ENCODE measurements at regions not wholly inside any gene's neighbourhood (a gene's known extent, or its start where the extent isn't known, plus 50 kb on each side); places are given as distances from the start of the nearest gene placed in this dataset.

GRCh38 chr18:60831971-60832370 lies 459.4 kb upstream of the MC4R start:
- no TSS peak for BruUV-seq (replicated peaks)
- no peaks in the 10 kb centered on the region for H3K4me1 ChIP-seq (ENCODE audit: insufficient read depth, low read length, poor library complexity, severe bottlenecking)
- no peak for DNase-seq (ENCODE audit: low spot score)
- no peak overlapping the region for H3K4me3 ChIP-seq (ENCODE audit: low read depth, low read length, poor library complexity, severe bottlenecking)
- no peak for TF ChIP-seq EZH2phosphoT487 (IDR thresholded peaks at IDR 0.05; ENCODE audit: borderline replicate concordance, low read depth, low read length)
- no peak for TF ChIP-seq CTCF (conservative IDR thresholded peaks at IDR 0.05; ENCODE audit: low read length)
- H3K4me2 ChIP-seq (ENCODE audit: low read length) = no peak overlapping the region
- no peak overlapping the region for H3K27ac ChIP-seq (ENCODE audit: low read depth, low read length, poor library complexity, severe bottlenecking)
- no peaks in the 10 kb centered on the region for H4K20me1 ChIP-seq (ENCODE audit: insufficient read depth, low read length)
- intact Hi-C loops (cut with micrococcal nuclease; ENCODE audit: unreplicated experiment) = no loop called here
- ChIA-PET CTCF (ENCODE audit: unreplicated experiment) (no interaction called here), POLR2A (interaction anchor here (0.6 kb wide), 1 partner anchor 673 kb away, joined by 4 read pairs; no protein-coding TSS in a partner anchor)
- no peaks in the 10 kb centered on the region for H3K36me3 ChIP-seq (ENCODE audit: insufficient read depth, low read length)
- no peaks in the 10 kb centered on the region for H3K79me2 ChIP-seq (ENCODE audit: insufficient read depth, low read depth, low read length)
- H3K9me2 ChIP-seq (ENCODE audit: insufficient read depth, low read length) = no peaks in the 10 kb centered on the region
- no peak overlapping the region for H2AFZ ChIP-seq (ENCODE audit: low read length)
- H3K9me3 ChIP-seq (ENCODE audit: low read length) = no peaks in the 10 kb centered on the region

- no peaks in the 10 kb centered on the region for H4K20me1 ChIP-seq (ENCODE audit: insufficient read depth, low read length)
- H3K27ac ChIP-seq (ENCODE audit: low read depth, low read length, poor library complexity, severe bottlenecking) = no peak overlapping the region
- DNase-seq (ENCODE audit: low spot score) = no peak
- ChIA-PET CTCF (ENCODE audit: unreplicated experiment) (no interaction called here), POLR2A (interaction anchor here (0.6 kb wide), 1 partner anchor 125 kb away, joined by 3 read pairs; no protein-coding TSS in a partner anchor)
- no peak overlapping the region for H2AFZ ChIP-seq (ENCODE audit: low read length)
- intact Hi-C loops (cut with micrococcal nuclease; ENCODE audit: unreplicated experiment) = no loop called here
- H3K4me1 ChIP-seq (ENCODE audit: insufficient read depth, low read length, poor library complexity, severe bottlenecking) = no peaks in the 10 kb centered on the region
- no TSS peak for BruUV-seq (replicated peaks)
- no peak overlapping the region for H3K4me2 ChIP-seq (ENCODE audit: low read length)
- no peaks in the 10 kb centered on the region for H3K9me3 ChIP-seq (ENCODE audit: low read length)
- H3K79me2 ChIP-seq (ENCODE audit: insufficient read depth, low read depth, low read length) = no peaks in the 10 kb centered on the region
- no peak for TF ChIP-seq CTCF (conservative IDR thresholded peaks at IDR 0.05; ENCODE audit: low read length)
- no peak for TF ChIP-seq EZH2phosphoT487 (IDR thresholded peaks at IDR 0.05; ENCODE audit: borderline replicate concordance, low read depth, low read length)
- H3K36me3 ChIP-seq (ENCODE audit: insufficient read depth, low read length) = no peaks in the 10 kb centered on the region
- no peaks in the 10 kb centered on the region for H3K9me2 ChIP-seq (ENCODE audit: insufficient read depth, low read length)
- H3K4me3 ChIP-seq (ENCODE audit: low read depth, low read length, poor library complexity, severe bottlenecking) = no peak overlapping the region
Measured at GRCh38 chr18:60838677-60839076, 466.1 kb upstream of the MC4R start.

- Histone ChIP-seq H3K4me3 (ENCODE audit: low read depth, low read length, poor library complexity, severe bottlenecking) (no peak overlapping the region), H4K20me1 (ENCODE audit: insufficient read depth, low read length) (no peaks in the 10 kb centered on the region), H3K4me2 (ENCODE audit: low read length) (no peak overlapping the region), H3K9me3 (ENCODE audit: low read length) (no peaks in the 10 kb centered on the region), H3K4me1 (ENCODE audit: insufficient read depth, low read length, poor library complexity, severe bottlenecking) (no peaks in the 10 kb centered on the region), H3K36me3 (ENCODE audit: insufficient read depth, low read length) (no peaks in the 10 kb centered on the region), H3K79me2 (ENCODE audit: insufficient read depth, low read depth, low read length) (no peaks in the 10 kb centered on the region), H3K27ac (ENCODE audit: low read depth, low read length, poor library complexity, severe bottlenecking) (no peak overlapping the region), H2AFZ (ENCODE audit: low read length) (no peak overlapping the region), H3K9me2 (ENCODE audit: insufficient read depth, low read length) (no peaks in the 10 kb centered on the region)
- no TSS peak for BruUV-seq (replicated peaks)
- DNase-seq (ENCODE audit: low spot score) = no peak
- CTCF ChIA-PET (ENCODE audit: unreplicated experiment) = no interaction called here
- intact Hi-C loops (cut with micrococcal nuclease; ENCODE audit: unreplicated experiment) = no loop called here
- POLR2A ChIA-PET = interaction anchor here (0.7 kb wide), 1 partner anchor 25 kb away, joined by 3 read pairs; no protein-coding TSS in a partner anchor
- TF ChIP-seq EZH2phosphoT487 (IDR thresholded peaks at IDR 0.05; ENCODE audit: borderline replicate concordance, low read depth, low read length) (no peak), CTCF (conservative IDR thresholded peaks at IDR 0.05; ENCODE audit: low read length) (no peak)
Measured at GRCh38 chr18:60846396-60846795, 473.8 kb upstream of the MC4R start.

Data from OCI-LY7 (cell line).